ENCODE measurements at regions not wholly inside any gene's neighbourhood (a gene's known extent, or its start where the extent isn't known, plus 50 kb on each side); places are given as distances from the start of the nearest gene placed in this dataset.

DNA sequence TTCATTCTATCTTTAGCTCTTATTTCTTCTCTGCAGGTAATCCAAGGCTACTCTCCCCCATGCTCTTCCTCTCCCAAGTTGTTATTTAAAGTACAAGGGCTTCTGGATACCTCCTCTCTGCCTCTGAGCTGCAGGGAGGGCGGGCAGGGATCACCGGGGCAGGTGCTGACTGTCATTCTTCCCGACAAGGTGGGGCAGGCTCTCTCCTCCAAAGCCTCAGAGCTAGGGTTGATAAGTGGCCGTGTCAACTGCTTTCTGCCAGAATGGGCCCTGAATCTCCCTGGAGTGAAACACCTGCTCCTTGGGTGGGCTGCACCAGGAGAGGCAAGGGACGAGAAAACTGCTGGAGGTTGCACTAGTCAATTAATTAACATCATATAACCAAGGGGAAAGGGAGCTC, 250.3 kb downstream of the SLC4A3 start:
- TF ChIP-seq POLR2A (IDR thresholded peaks at IDR 0.05): no peak
- TF ChIP-seq EP300 (IDR thresholded peaks at IDR 0.05): no peak
